H9 (cell line): ENCODE measurements at regions not wholly inside any gene's neighbourhood (a gene's known extent, or its start where the extent isn't known, plus 50 kb on each side); places are given as distances from the start of the nearest gene placed in this dataset.

ENCODE experiments used
- DNase-seq: peaks from one replicate; pipeline ENCODE4 v3.0.0-alpha.2; 2017
- H2AFZ ChIP-seq: one replicate; pipeline ENCODE4 v1.6.1; 2013; ENCODE audit warnings: mild to moderate bottlenecking, low read length, control low read depth, moderate library complexity
- H2AK5ac ChIP-seq: 2 replicates; pipeline ENCODE4 v1.6.1; 2013; ENCODE audit warnings: low read length, control low read depth, mixed read lengths; ENCODE audit not compliant: insufficient read length
- H2BK120ac ChIP-seq: one replicate; pipeline ENCODE4 v1.6.1; 2013; ENCODE audit warnings: low read depth, mild to moderate bottlenecking, low read length, control low read depth, inconsistent platforms; ENCODE audit not compliant: poor library complexity, severe bottlenecking
- H2BK12ac ChIP-seq: 2 replicates; pipeline ENCODE4 v1.6.1; 2013; ENCODE audit warnings: low read length, control low read depth, mixed read lengths, low read depth; ENCODE audit not compliant: insufficient read length
- H2BK15ac ChIP-seq: 2 replicates; pipeline ENCODE4 v1.6.1; 2013; ENCODE audit warnings: low read depth, low read length, control low read depth
- H2BK20ac ChIP-seq: one replicate; pipeline ENCODE4 v1.6.1; 2013; ENCODE audit warnings: low read depth, mild to moderate bottlenecking, low read length, control low read depth, inconsistent platforms; ENCODE audit not compliant: poor library complexity, severe bottlenecking
- H2BK5ac ChIP-seq: 2 replicates; pipeline ENCODE4 v1.6.1; 2013; ENCODE audit warnings: low read length, control low read depth, mixed read lengths; ENCODE audit not compliant: insufficient read length
- H3K14ac ChIP-seq: 2 replicates; pipeline ENCODE4 v1.6.1; 2013; ENCODE audit warnings: low read length, control low read depth; ENCODE audit not compliant: insufficient read depth
- H3K18ac ChIP-seq: 2 replicates; pipeline ENCODE4 v1.6.1; 2013; ENCODE audit warnings: low read depth, mild to moderate bottlenecking, mixed read lengths, low read length, control low read depth; ENCODE audit not compliant: insufficient read length
- H3K23ac ChIP-seq: 2 replicates; pipeline ENCODE4 v1.6.1; 2013; ENCODE audit warnings: low read length, control low read depth, mixed read lengths, low read depth; ENCODE audit not compliant: insufficient read length
- H3K23me2 ChIP-seq: 2 replicates; pipeline ENCODE4 v1.6.1; 2013; ENCODE audit warnings: low read depth, mild to moderate bottlenecking, mixed read lengths, low read length, control low read depth; ENCODE audit not compliant: insufficient read length, poor library complexity, severe bottlenecking
- H3K27ac ChIP-seq: 2 replicates; pipeline ENCODE4 v1.5.1; 2013; ENCODE audit warnings: low read length, control low read depth, mixed read lengths, low read depth; ENCODE audit not compliant: insufficient read length
- H3K27me3 ChIP-seq: 2 replicates; pipeline ENCODE4 v1.6.1; 2013; ENCODE audit warnings: low read length, control low read depth, inconsistent platforms; ENCODE audit not compliant: insufficient read depth
- H3K4ac ChIP-seq: 2 replicates; pipeline ENCODE4 v1.6.1; 2013; ENCODE audit warnings: low read depth, mild to moderate bottlenecking, control low read depth, inconsistent platforms, low read length, moderate library complexity
- H3K4me1 ChIP-seq: 2 replicates; pipeline ENCODE4 v1.6.1; 2013; ENCODE audit warnings: low read length, control low read depth, inconsistent platforms; ENCODE audit not compliant: insufficient read depth
- H3K4me2 ChIP-seq: 2 replicates; pipeline ENCODE4 v1.6.1; 2013; ENCODE audit warnings: low read length, control low read depth, mixed read lengths; ENCODE audit not compliant: insufficient read length, insufficient read depth
- H3K56ac ChIP-seq: 2 replicates; pipeline ENCODE4 v1.6.1; 2013; ENCODE audit warnings: low read depth, mild to moderate bottlenecking, mixed read lengths, low read length, control low read depth; ENCODE audit not compliant: insufficient read length
- H3K79me1 ChIP-seq: 2 replicates; pipeline ENCODE4 v1.6.1; 2013; ENCODE audit warnings: low read depth, mild to moderate bottlenecking, moderate library complexity, low read length, control low read depth, inconsistent platforms; ENCODE audit not compliant: insufficient read depth, poor library complexity, severe bottlenecking
- H3K79me2 ChIP-seq: 2 replicates; pipeline ENCODE4 v1.6.1; 2013; ENCODE audit warnings: low read length, control low read depth, inconsistent platforms; ENCODE audit not compliant: insufficient read depth
- H3K9ac ChIP-seq: 2 replicates; pipeline ENCODE4 v1.6.1; 2013; ENCODE audit warnings: low read length, control low read depth, mixed read lengths; ENCODE audit not compliant: insufficient read length; ENCODE audit errors: extremely low read depth
- H3K9me3 ChIP-seq: one replicate; pipeline ENCODE4 v1.6.1; 2013; ENCODE audit warnings: low read depth, low read length, inconsistent platforms; ENCODE audit not compliant: control insufficient read depth
- H3T11ph ChIP-seq: one replicate; pipeline ENCODE4 v1.6.1; 2013; ENCODE audit warnings: mild to moderate bottlenecking, low read length, control low read depth, inconsistent platforms
- H4K20me1 ChIP-seq: one replicate; pipeline ENCODE4 v1.6.1; 2013; ENCODE audit not compliant: control insufficient read depth, insufficient read length, insufficient read depth
- H4K5ac ChIP-seq: 2 replicates; pipeline ENCODE4 v1.6.1; 2013; ENCODE audit warnings: low read depth, mild to moderate bottlenecking, mixed read lengths, low read length, control low read depth; ENCODE audit not compliant: insufficient read length
- H4K8ac ChIP-seq: replicated peaks from 2 replicates; pipeline ENCODE4 v1.6.1; 2013; ENCODE audit warnings: low read length, control low read depth, mixed read lengths, low read depth; ENCODE audit not compliant: insufficient read length
- H4K91ac ChIP-seq: 2 replicates; pipeline ENCODE4 v1.6.1; 2013; ENCODE audit warnings: low read depth, mild to moderate bottlenecking, moderate library complexity, mixed read lengths, low read length, control low read depth; ENCODE audit not compliant: insufficient read length
- H3K27ac Mint-ChIP-seq, 3 experiments: 2 replicates in 2 of 3; 3 replicates in 1 of 3; pipeline ENCODE4 v1.8.0; 2020 to 2021; ENCODE audit warnings: mixed read lengths in 3 of 3, mild to moderate bottlenecking in 1 of 3, moderate library complexity in 1 of 3
- H3K27me3 Mint-ChIP-seq: 2 replicates; pipeline ENCODE4 v1.8.0; 2021; ENCODE audit warnings: low read depth, mild to moderate bottlenecking, moderate library complexity, mixed read lengths
- H3K36me3 Mint-ChIP-seq, 3 experiments: 2 replicates in 2 of 3; 3 replicates in 1 of 3; pipeline ENCODE4 v1.8.0; 2020 to 2021; ENCODE audit warnings: low read depth in 3 of 3, mixed read lengths in 3 of 3; ENCODE audit not compliant: insufficient read depth in 1 of 3
- H3K4me1 Mint-ChIP-seq, 2 experiments: 2 replicates each; pipeline ENCODE4 v1.8.0; 2020; ENCODE audit warnings: mixed read lengths in 2 of 2
- H3K4me3 Mint-ChIP-seq, 2 experiments: 2 replicates in 1 of 2; 3 replicates in 1 of 2; pipeline ENCODE4 v1.8.0; 2020 to 2021; ENCODE audit warnings: mild to moderate bottlenecking in 2 of 2, mixed read lengths in 2 of 2, moderate library complexity in 1 of 2
- H3K9me3 Mint-ChIP-seq, 2 experiments: 2 replicates in 1 of 2; 3 replicates in 1 of 2; pipeline ENCODE4 v1.8.0; 2020; ENCODE audit warnings: mild to moderate bottlenecking in 2 of 2, mixed read lengths in 2 of 2, moderate library complexity in 1 of 2
- CTCF ChIP-seq: fragments of 200-600 bp; sonication (generic); conservative IDR thresholded peaks from 3 replicates; pipeline ENCODE4 v1.8.0; 2021; ENCODE audit warnings: antibody characterized with exemption, mild to moderate bottlenecking
- WGBS: extraction: QIAGEN DNeasy Blood & Tissue Kit; methylation state at CpG from one replicate; pipeline ENCODE4 v1.1.7; 2013; ENCODE audit warnings: missing lambda C conversion rate, low lambda C conversion rate, mixed read lengths; ENCODE audit not compliant: insufficient read length; ENCODE audit errors: extremely low coverage; 5-methylcytosine and 5-hydroxymethylcytosine counted together

GRCh38 chr10:91355998-91356397 lies 54.1 kb upstream of the HECTD2 start:
- no peak overlapping the region for H2BK120ac ChIP-seq
- no peaks in the 10 kb centered on the region for H3K27me3 ChIP-seq
- no peak overlapping the region for H4K5ac ChIP-seq
- no peak overlapping the region for H2BK15ac ChIP-seq
- no peak overlapping the region for H2BK20ac ChIP-seq
- no peaks in the 10 kb centered on the region for H3K4me1 ChIP-seq
- no peak overlapping the region for H3K4me2 ChIP-seq
- H3K9me3 ChIP-seq, result no peaks in the 10 kb centered on the region
- H3K18ac ChIP-seq, result no peak overlapping the region
- H4K20me1 ChIP-seq, result no peaks in the 10 kb centered on the region
- Mint-ChIP-seq H3K27ac (no peak overlapping the region), H3K4me1 (peaks cover 0 to 4% of the 10 kb centered on the region in 2 experiments; a peak in 3 of 4 replicates), H3K4me3 (no peak overlapping the region), H3K36me3 (no peaks in the 10 kb centered on the region), H3K9me3 (no peaks in the 10 kb centered on the region), H3K27me3 (no peaks in the 10 kb centered on the region; the same call in 1 of the 2 replicates)
- whole genome bisulfite sequencing, result no CpG with 5 or more reads among the region's 3 CpGs
- no peak overlapping the region for H3T11ph ChIP-seq
- H3K23me2 ChIP-seq, result no peaks in the 10 kb centered on the region
- H3K56ac ChIP-seq, result no peak overlapping the region
- DNase-seq, result no peak
- no peak overlapping the region for H3K27ac ChIP-seq
- no peak overlapping the region for H2BK12ac ChIP-seq
- H3K79me2 ChIP-seq, result no peaks in the 10 kb centered on the region
- no peak overlapping the region for H2BK5ac ChIP-seq
- H2AK5ac ChIP-seq, result no peak overlapping the region
- no peak overlapping the region for H3K9ac ChIP-seq
- H3K4ac ChIP-seq, result no peak overlapping the region
- H2AFZ ChIP-seq, result no peak overlapping the region
- no peak overlapping the region for H3K23ac ChIP-seq
- H3K79me1 ChIP-seq, result no peaks in the 10 kb centered on the region
- no peak for TF ChIP-seq CTCF
- H4K91ac ChIP-seq, result no peak overlapping the region
- no peak overlapping the region for H3K14ac ChIP-seq
- no peak overlapping the region for H4K8ac ChIP-seq
